ENCODE measurements at regions not wholly inside any gene's neighbourhood (a gene's known extent, or its start where the extent isn't known, plus 50 kb on each side); places are given as distances from the start of the nearest gene placed in this dataset.

DNA sequence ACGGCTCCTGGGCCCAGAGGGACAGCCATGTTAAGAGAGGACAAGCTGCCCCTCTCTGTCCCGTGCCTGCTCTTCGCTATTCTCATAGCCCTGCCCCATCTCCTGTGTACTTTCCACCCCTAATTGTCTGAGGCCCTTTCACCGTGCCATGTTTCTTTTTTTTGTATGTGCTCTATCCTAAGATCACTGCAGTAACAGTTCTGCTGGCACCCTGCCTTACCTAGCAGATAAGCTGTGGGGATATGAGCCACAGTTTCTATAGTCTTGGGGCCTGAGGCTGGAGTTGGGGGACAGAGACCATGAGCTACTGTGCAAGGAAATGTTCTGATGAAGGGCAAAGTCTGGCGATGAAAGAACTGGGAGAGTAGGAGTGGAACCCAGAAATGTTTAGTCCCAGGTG lies 269.5 kb upstream of the CITED2 start:
- WGBS = 93% methylated on average over 5 of the region's 5 CpGs
- Histone ChIP-seq H3K27me3 (no peaks in the 10 kb centered on the region), H3K9me3 (no peaks in the 10 kb centered on the region), H3K27ac (no peak overlapping the region), H3K4me1 (no peaks in the 10 kb centered on the region), H3K36me3 (no peaks in the 10 kb centered on the region), H3K4me3 (no peak overlapping the region)
- DNase-seq (ENCODE audit: low spot score in 2 of 2) = no peak
- TF ChIP-seq CTCF (IDR thresholded peaks at IDR 0.05) (no peak), POLR2AphosphoS5 (IDR thresholded peaks at IDR 0.05) (no peak), EP300 (IDR thresholded peaks at IDR 0.05) (no peak), POLR2A (IDR thresholded peaks at IDR 0.05) (no peak)

DNA sequence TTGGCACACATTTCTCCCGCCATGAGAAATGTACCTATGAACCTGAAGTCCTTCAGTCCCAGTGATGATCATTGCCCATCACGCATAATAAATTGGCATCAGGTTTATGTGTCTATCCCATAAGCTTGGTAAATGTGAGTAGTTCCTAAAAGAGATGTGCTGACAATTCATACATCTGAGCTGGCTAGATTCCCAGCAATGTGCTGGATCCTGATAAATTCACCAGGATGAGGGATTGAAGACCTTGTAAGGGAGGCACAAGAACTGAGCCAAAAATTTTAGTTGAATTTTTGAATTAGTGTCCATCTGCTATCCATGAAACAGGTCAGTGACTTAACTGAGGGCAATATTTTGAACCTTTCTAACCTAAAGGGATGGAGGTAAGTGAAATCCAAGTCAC lies 267.9 kb upstream of the CITED2 start:
- Histone ChIP-seq H3K4me1 (no peaks in the 10 kb centered on the region), H3K4me3 (no peak overlapping the region), H3K27me3 (no peaks in the 10 kb centered on the region), H3K27ac (no peak overlapping the region), H3K9me3 (no peaks in the 10 kb centered on the region), H3K36me3 (no peaks in the 10 kb centered on the region)
- no peak for DNase-seq (ENCODE audit: low spot score in 2 of 2)
- 76% methylated on average over 2 of the region's 2 CpGs for WGBS
- TF ChIP-seq CTCF (IDR thresholded peaks at IDR 0.05) (no peak), EP300 (IDR thresholded peaks at IDR 0.05) (no peak), POLR2AphosphoS5 (IDR thresholded peaks at IDR 0.05) (no peak), POLR2A (IDR thresholded peaks at IDR 0.05) (no peak)

GRCh38 chr6:139641376-139641775 lies 266.9 kb upstream of the CITED2 start:
- no peak overlapping the region for H3K27ac ChIP-seq
- TF ChIP-seq CTCF (IDR thresholded peaks at IDR 0.05) (no peak), POLR2A (IDR thresholded peaks at IDR 0.05) (no peak), EP300 (IDR thresholded peaks at IDR 0.05) (no peak), POLR2AphosphoS5 (IDR thresholded peaks at IDR 0.05) (no peak)
- peaks cover 1% of the 10 kb centered on the region for H3K4me1 ChIP-seq
- WGBS = 78% methylated on average over 3 of the region's 3 CpGs
- no peak for DNase-seq (ENCODE audit: low spot score in 2 of 2)
- H3K36me3 ChIP-seq = no peaks in the 10 kb centered on the region
- no peaks in the 10 kb centered on the region for H3K27me3 ChIP-seq
- no peak overlapping the region for H3K4me3 ChIP-seq
- H3K9me3 ChIP-seq = no peaks in the 10 kb centered on the region

- Histone ChIP-seq H3K4me3 (no peak overlapping the region), H3K9me3 (no peaks in the 10 kb centered on the region), H3K27ac (no peak overlapping the region), H3K36me3 (no peaks in the 10 kb centered on the region), H3K4me1 (peaks cover 6% of the 10 kb centered on the region), H3K27me3 (no peaks in the 10 kb centered on the region)
- DNase-seq (ENCODE audit: low spot score in 2 of 2) = no peak
- TF ChIP-seq POLR2AphosphoS5 (IDR thresholded peaks at IDR 0.05) (no peak), EP300 (IDR thresholded peaks at IDR 0.05) (no peak), POLR2A (IDR thresholded peaks at IDR 0.05) (no peak), CTCF (IDR thresholded peaks at IDR 0.05) (no peak)
- 67% methylated on average over 4 of the region's 4 CpGs for WGBS
Observed at GRCh38 chr6:139640921-139641320, 266.5 kb upstream of the CITED2 start.

DNA sequence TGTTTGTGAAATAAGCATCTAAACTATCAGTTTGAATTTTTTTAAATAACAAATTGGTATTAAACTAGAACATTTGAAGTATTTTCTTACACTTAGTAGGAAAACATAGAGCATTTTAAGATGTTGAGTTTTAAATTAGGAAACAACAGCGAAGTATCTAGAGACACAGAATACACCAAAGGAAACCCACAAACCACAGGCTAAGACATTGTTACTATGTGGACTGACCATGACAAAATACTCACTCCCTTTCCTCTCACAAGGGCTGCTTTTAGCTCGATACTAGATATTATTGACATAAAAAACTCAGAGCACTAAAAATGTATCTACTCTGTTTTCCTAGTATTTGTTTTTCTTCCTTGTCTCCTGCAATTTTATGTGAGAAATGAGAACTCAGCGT lies 266.0 kb upstream of the CITED2 start:
- Histone ChIP-seq H3K27ac (no peak overlapping the region), H3K36me3 (no peaks in the 10 kb centered on the region), H3K9me3 (no peaks in the 10 kb centered on the region), H3K4me3 (no peak overlapping the region), H3K4me1 (peaks cover 7% of the 10 kb centered on the region), H3K27me3 (no peaks in the 10 kb centered on the region)
- 83% methylated on average over 3 of the region's 3 CpGs for WGBS
- DNase-seq (ENCODE audit: low spot score in 2 of 2) = no peak
- TF ChIP-seq POLR2A (IDR thresholded peaks at IDR 0.05) (no peak), EP300 (IDR thresholded peaks at IDR 0.05) (no peak), POLR2AphosphoS5 (IDR thresholded peaks at IDR 0.05) (no peak), CTCF (IDR thresholded peaks at IDR 0.05) (no peak)
